AG09309 (cell line): ENCODE measurements at regions not wholly inside any gene's neighbourhood (a gene's known extent, or its start where the extent isn't known, plus 50 kb on each side); places are given as distances from the start of the nearest gene placed in this dataset.

Experiments
- DNase-seq: peaks from one replicate; pipeline ENCODE4 v3.0.0-alpha.2; 2010; ENCODE audit warnings: low read depth
- H3K4me3 ChIP-seq: 2 replicates; pipeline ENCODE4 v1.5.1; 2011; ENCODE audit warnings: mild to moderate bottlenecking, low read depth, low read length, moderate library complexity; ENCODE audit not compliant: control insufficient read depth
- TF ChIP-seq, protein P1 (sequence below): IDR thresholded peaks from 2 replicates; pipeline ENCODE4 v1.5.1; 2011; ENCODE audit warnings: mild to moderate bottlenecking, low read depth, low read length, inconsistent platforms; ENCODE audit not compliant: insufficient read depth, control insufficient read depth; ENCODE audit errors: missing control alignments

DNA sequence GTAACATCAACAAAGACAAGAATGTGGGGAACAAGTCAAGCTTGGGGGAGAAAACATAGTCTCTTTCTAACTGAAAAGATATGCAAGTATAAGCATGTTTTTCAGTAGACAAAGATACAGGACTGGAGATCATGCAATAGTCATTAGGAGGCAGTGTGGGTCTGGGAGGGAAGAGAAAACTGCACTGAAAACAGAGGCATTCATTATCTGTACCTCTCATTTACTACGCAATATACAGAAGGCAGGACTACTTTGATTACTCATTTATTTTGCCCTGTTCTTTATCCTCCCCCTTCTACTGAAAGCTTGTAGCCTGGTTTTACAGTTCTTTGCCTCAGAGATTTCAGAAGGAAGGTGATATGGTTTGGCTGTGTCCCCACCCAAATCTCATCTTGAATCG lies 341.2 kb downstream of the CRPPA start:
- no peak for DNase-seq
- TF ChIP-seq, protein P1, sequence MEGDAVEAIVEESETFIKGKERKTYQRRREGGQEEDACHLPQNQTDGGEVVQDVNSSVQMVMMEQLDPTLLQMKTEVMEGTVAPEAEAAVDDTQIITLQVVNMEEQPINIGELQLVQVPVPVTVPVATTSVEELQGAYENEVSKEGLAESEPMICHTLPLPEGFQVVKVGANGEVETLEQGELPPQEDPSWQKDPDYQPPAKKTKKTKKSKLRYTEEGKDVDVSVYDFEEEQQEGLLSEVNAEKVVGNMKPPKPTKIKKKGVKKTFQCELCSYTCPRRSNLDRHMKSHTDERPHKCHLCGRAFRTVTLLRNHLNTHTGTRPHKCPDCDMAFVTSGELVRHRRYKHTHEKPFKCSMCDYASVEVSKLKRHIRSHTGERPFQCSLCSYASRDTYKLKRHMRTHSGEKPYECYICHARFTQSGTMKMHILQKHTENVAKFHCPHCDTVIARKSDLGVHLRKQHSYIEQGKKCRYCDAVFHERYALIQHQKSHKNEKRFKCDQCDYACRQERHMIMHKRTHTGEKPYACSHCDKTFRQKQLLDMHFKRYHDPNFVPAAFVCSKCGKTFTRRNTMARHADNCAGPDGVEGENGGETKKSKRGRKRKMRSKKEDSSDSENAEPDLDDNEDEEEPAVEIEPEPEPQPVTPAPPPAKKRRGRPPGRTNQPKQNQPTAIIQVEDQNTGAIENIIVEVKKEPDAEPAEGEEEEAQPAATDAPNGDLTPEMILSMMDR, result no peak
- H3K4me3 ChIP-seq, result no peak overlapping the region

DNA sequence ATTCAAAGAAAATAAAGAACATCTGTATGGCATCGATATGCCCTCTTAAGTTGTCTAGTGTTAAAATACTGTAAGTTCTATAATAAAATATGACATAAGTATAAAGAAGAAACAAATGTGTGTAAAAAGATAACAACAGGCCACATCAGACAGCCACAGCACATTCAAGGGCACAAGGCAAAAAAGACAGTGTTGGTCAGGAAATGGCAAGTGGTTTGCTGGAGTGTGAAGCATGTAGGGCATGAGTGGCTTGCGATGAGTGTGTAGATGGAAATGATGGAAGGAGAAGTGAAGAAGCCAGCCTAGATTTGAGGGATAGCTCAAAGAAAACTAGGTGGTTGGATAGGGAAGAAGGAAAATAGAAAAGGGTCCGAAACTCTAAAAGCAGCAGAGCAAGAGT lies 341.6 kb downstream of the CRPPA start:
- TF ChIP-seq, protein P1, result no peak
- H3K4me3 ChIP-seq, result no peak overlapping the region

DNA sequence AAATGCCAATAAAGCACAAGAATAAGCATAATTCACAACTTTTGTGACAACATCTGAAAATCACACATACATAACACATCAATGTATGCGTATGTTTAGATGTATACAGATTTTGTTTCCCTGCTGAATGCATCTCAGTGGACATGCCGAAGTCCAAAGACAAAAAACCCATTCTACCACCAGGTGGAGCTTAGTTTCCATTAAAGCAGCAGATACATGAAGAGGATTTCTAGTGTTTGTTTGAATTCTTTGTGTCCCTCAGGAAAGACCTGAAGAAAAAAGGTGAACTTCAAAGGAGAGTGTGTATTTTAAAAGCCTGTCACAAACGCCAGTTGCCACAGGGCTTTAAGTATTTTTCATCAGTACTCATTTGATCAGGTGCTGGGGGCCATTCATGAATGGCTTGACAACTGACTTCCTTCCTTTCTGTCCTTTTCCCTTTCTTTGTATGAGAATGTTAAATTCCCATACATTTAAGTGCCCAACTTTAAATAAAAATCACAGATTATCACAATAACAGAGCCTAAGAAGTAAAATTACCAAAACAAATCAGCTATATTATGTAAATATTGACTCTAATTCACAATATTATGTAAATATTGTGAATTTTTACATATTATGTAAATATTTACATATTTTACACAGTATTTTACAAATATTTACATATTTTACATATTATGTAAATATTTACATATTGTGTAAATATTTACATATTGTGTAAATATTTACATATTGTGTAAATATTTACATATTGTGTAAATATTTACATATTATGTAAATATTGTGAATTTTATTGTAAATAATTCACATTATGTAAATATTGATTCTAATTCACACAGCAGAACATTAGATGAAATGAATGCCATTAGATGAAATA lies 343.0 kb downstream of the CRPPA start:
- peak; percentile 25 for DNase-seq

More for the DNA sequence above, 341.6 kb downstream of the CRPPA start:
- DNase-seq, result no peak

DNA sequence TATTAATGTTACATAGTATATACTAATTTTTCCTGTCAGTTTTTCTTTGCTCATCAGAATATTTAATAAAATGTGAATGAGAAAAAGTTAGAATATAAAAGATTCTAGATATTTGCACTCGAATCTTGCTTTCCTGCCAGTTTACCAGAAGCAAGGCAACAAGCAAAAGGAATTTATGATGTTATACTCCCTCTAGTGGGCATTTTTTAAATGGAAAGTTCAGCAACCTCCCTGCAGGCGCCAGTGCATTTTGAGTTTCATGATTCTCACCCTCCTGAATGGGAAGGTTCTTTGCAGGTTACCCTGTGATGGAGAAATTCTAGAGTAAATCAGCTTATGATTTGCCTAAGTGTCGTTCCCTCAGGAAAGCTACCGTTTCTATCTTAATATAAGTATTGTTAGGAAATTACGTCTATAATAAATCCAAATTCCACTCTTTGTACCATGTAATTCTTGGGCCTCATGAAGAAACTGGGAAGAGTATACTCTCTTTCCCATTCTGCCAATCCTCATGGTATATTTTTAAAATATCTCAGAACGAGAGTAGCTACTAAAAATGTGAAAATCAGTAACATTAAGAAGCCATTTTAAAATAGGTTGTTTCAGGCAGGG lies 350.0 kb downstream of the CRPPA start:
- peak; percentile 33 for DNase-seq
- no peak overlapping the region for H3K4me3 ChIP-seq
- TF ChIP-seq, protein P1, result peak; percentile 49

More for the DNA sequence above, 343.0 kb downstream of the CRPPA start:
- TF ChIP-seq, protein P1, result peak; percentile 70
- no peak overlapping the region for H3K4me3 ChIP-seq

DNA sequence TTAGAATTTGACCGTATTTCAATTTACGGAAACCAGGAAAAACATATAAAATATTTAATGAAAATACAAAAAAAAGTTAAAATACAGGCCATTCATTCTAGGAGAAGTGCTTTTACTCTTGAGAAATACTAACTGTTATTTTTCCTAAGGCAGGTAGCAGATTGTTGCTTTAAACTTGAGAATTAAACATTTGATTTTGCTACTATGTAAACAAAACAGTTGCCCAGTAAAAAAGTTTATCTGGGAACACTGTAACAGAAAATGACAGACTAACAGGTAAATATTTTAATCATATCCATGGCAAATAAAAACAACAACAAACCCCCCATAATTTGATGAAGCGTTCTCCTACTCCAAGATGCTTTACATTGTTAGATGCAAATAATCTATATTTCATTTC lies 350.5 kb downstream of the CRPPA start:
- TF ChIP-seq, protein P1, result no peak
- DNase-seq, result no peak

DNA sequence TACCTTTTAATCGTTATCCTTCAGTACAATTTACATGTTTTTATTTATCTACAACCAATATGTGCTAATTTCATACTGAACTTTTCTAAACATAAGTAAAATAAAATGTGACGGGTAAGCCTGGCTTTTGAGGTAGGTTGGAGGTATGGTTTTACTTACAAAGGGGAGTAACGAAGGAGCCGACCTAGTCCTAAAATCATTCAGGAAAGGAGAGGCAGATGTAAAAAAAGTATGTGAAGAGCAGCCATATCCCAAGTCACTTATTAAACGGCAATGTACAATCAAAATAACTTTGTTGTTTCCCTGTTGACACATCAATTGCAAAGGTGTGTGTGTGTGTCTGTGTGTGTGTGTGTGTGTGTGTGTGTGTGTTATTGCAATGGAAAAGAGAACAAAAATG lies 351.3 kb downstream of the CRPPA start:
- DNase-seq, result no peak
- no peak overlapping the region for H3K4me3 ChIP-seq
- TF ChIP-seq, protein P1, result no peak

More for the DNA sequence above, 350.5 kb downstream of the CRPPA start:
- no peak overlapping the region for H3K4me3 ChIP-seq
